Iris pigment epithelial cell (primary cell): ENCODE measurements at regions not wholly inside any gene's neighbourhood (a gene's known extent, or its start where the extent isn't known, plus 50 kb on each side); places are given as distances from the start of the nearest gene placed in this dataset.

ENCODE experiments used
- DNase-seq: peaks from one replicate; pipeline ENCODE4 v3.0.0-alpha.2; 2011; ENCODE audit warnings: low read depth

- DNase-seq, result peak; percentile 9
These were observed 50.6 kb upstream of the UQCRFS1 start for GRCh38 chr19:29263305-29264135.

- no peak for DNase-seq
These were observed 51.9 kb upstream of the UQCRFS1 start for GRCh38 chr19:29264897-29265296.

- no peak for DNase-seq
These were observed 52.5 kb upstream of the UQCRFS1 start for GRCh38 chr19:29265436-29265835.

- no peak for DNase-seq
These were observed 53.0 kb upstream of the UQCRFS1 start for GRCh38 chr19:29266001-29266400.

GRCh38 chr19:29266603-29267002 is 53.7 kb upstream of the UQCRFS1 start:
- DNase-seq, result no peak

GRCh38 chr19:29267701-29268100 is 54.8 kb upstream of the UQCRFS1 start:
- no peak for DNase-seq

GRCh38 chr19:29268103-29268502 is 55.2 kb upstream of the UQCRFS1 start:
- no peak for DNase-seq

- DNase-seq, result no peak
These were observed 55.9 kb upstream of the UQCRFS1 start for GRCh38 chr19:29268721-29269393.

- no peak for DNase-seq
These were observed 56.7 kb upstream of the UQCRFS1 start for GRCh38 chr19:29269641-29270040.

- no peak for DNase-seq
These were observed 58.4 kb upstream of the UQCRFS1 start for GRCh38 chr19:29271341-29271740.

GRCh38 chr19:29271911-29272310 is 59.0 kb upstream of the UQCRFS1 start:
- no peak for DNase-seq

- no peak for DNase-seq
These were observed 60.2 kb upstream of the UQCRFS1 start for GRCh38 chr19:29273000-29273640.

- DNase-seq, result no peak
These were observed 62.3 kb upstream of the UQCRFS1 start for GRCh38 chr19:29275266-29275665.

GRCh38 chr19:29277102-29277501 is 64.2 kb upstream of the UQCRFS1 start:
- no peak for DNase-seq

GRCh38 chr19:29278716-29279115 is 65.8 kb upstream of the UQCRFS1 start:
- no peak for DNase-seq

- DNase-seq, result no peak
These were observed 70.4 kb upstream of the UQCRFS1 start for GRCh38 chr19:29283366-29283765.

GRCh38 chr19:29285187-29285687 is 72.3 kb upstream of the UQCRFS1 start:
- DNase-seq, result no peak

GRCh38 chr19:29285878-29286277 is 72.9 kb upstream of the UQCRFS1 start:
- DNase-seq, result no peak

- no peak for DNase-seq
These were observed 74.1 kb upstream of the UQCRFS1 start for GRCh38 chr19:29287061-29287460.

GRCh38 chr19:29288256-29288655 is 75.3 kb upstream of the UQCRFS1 start:
- no peak for DNase-seq

GRCh38 chr19:29289020-29289419 is 76.1 kb upstream of the UQCRFS1 start:
- DNase-seq, result no peak

GRCh38 chr19:29290853-29291252 is 77.9 kb upstream of the UQCRFS1 start:
- DNase-seq, result no peak

GRCh38 chr19:29292153-29292552 is 79.2 kb upstream of the UQCRFS1 start:
- DNase-seq, result no peak
